Breast epithelium (tissue), 4 donors: ENCODE measurements at regions not wholly inside any gene's neighbourhood (a gene's known extent, or its start where the extent isn't known, plus 50 kb on each side); places are given as distances from the start of the nearest gene placed in this dataset.

Source experiments
- DNase-seq, 2 donors: peaks; one replicate each; pipeline ENCODE4 v3.0.0-alpha.2; 2019; ENCODE audit warnings: low spot score in 2 of 2
- H3K27ac ChIP-seq, 2 donors: fragments of 200-600 bp; sonication (generic) in 1 of 2; one replicate each; pipeline ENCODE4 v1.5.1; 2016 to 2019; ENCODE audit warnings: mild to moderate bottlenecking in 1 of 2
- H3K27me3 ChIP-seq, 2 donors: fragments of 200-600 bp; sonication (generic) in 1 of 2; one replicate each; pipeline versions ENCODE4 v1.5.1 to v1.6.0; 2017 to 2019; ENCODE audit warnings: control low read depth in 1 of 2, mild to moderate bottlenecking in 1 of 2
- H3K36me3 ChIP-seq: fragments of 200-600 bp; one replicate; pipeline ENCODE4 v1.5.1; 2019
- H3K4me1 ChIP-seq, 2 donors: fragments of 200-600 bp; sonication (generic); one replicate each; pipeline ENCODE4 v1.5.1; 2016 to 2019; ENCODE audit warnings: control low read depth in 1 of 2
- H3K4me3 ChIP-seq, 3 donors: fragments of 200-600 bp; sonication (generic); 1 replicate in 2 of 3; 2 replicates in 1 of 3; pipeline ENCODE4 v1.5.1; 2016 to 2019; ENCODE audit warnings: mild to moderate bottlenecking in 3 of 3, moderate library complexity in 2 of 3
- H3K9me3 ChIP-seq, 2 donors: fragments of 200-600 bp; sonication (generic) in 1 of 2; one replicate each; pipeline ENCODE4 v1.5.1; 2016 to 2019; ENCODE audit warnings: control low read depth in 1 of 2
- CTCF ChIP-seq, 3 donors: fragments of 450-650 bp; IDR thresholded peaks; one replicate each; pipeline ENCODE4 v1.5.1; 2016 to 2017; ENCODE audit warnings: antibody characterized with exemption in 3 of 3, mild to moderate bottlenecking in 3 of 3, moderate library complexity in 3 of 3
- POLR2A ChIP-seq: fragments of 450-650 bp; IDR thresholded peaks from one replicate; pipeline ENCODE4 v1.6.1; 2016; ENCODE audit warnings: antibody characterized with exemption, mild to moderate bottlenecking, moderate library complexity
- POLR2AphosphoS5 ChIP-seq, 3 donors: sonication (generic); formaldehyde crosslinking; IDR thresholded peaks; one replicate each; pipeline ENCODE4 v1.6.1; 2017; ENCODE audit warnings: antibody characterized with exemption in 3 of 3
- intact Hi-C: fragments of 100-400 bp; cut with DNase I; formaldehyde crosslinking; loops from one replicate; pipeline ENCODE4 v1.15.1; 2023; ENCODE audit warnings: low total_unique reads

DNA sequence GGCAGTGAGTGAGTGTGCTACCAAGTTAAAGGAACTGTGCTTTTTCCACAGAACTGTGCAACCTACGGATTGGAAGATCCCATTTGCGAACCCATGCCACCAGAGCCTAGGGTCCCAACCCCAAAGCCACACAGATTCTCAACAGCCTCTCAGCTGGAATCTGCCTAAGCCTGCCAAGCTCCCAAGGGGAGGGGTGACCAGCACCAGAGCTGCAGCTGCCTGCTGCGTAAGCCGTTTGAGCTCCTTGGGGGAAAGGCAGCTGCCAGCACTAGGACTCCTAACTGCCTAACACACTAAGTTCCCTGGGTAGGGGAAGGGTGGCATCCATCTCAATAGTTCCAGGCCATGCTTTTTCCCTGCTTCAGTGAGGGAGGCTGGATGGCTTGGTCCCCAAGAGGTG lies 738.1 kb upstream of the PRKX start:
- no peaks in the 10 kb centered on the region for H3K27me3 ChIP-seq

GRCh38 chrX:4450177-4450576 lies 736.7 kb upstream of the PRKX start:
- H3K9me3 ChIP-seq, result peaks cover 0 to 2% of the 10 kb centered on the region in 2 donors
- no peaks in the 10 kb centered on the region for H3K4me1 ChIP-seq
- no peak overlapping the region for H3K27ac ChIP-seq
- intact Hi-C loops, result no loop called here
- TF ChIP-seq POLR2AphosphoS5 (IDR thresholded peaks at IDR 0.05) (no peak), CTCF (IDR thresholded peaks at IDR 0.05) (no peak), POLR2A (no peak)
- no peak overlapping the region for H3K4me3 ChIP-seq
- H3K27me3 ChIP-seq, result no peaks in the 10 kb centered on the region
- DNase-seq, result no peak
- H3K36me3 ChIP-seq, result no peaks in the 10 kb centered on the region

More for the DNA sequence above, 738.1 kb upstream of the PRKX start:
- Histone ChIP-seq H3K4me3 (no peak overlapping the region), H3K9me3 (peaks cover 0 to 6% of the 10 kb centered on the region in 2 donors), H3K4me1 (no peaks in the 10 kb centered on the region), H3K36me3 (no peaks in the 10 kb centered on the region), H3K27ac (no peak overlapping the region)
- no peak for TF ChIP-seq CTCF (IDR thresholded peaks at IDR 0.05)
- TF ChIP-seq POLR2AphosphoS5 (IDR thresholded peaks at IDR 0.05), result no peak
- no peak for TF ChIP-seq POLR2A
- no peak for DNase-seq
- intact Hi-C loops, result no loop called here

DNA sequence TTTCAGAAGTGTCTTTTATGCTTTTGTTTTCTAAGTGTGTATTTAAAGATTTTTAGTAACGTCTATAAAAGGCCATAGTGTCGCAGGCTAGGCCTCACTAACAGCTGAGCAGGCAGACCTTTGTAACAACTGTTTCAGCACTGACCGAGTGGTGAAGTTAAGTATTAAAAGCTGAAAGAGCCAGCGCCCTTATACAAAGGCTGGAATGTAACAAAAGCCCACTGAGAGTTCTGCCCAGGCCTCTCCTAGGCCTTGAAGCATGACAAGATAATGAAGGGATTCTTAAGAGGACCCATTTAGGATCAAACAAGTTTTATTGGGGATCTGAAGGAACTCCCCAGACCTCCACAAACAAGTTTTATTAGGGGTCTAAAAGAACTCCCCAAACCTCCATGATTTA lies 722.5 kb upstream of the PRKX start:
- Histone ChIP-seq H3K4me3 (no peak overlapping the region), H3K9me3 (no peaks in the 10 kb centered on the region), H3K27me3 (no peaks in the 10 kb centered on the region), H3K4me1 (no peaks in the 10 kb centered on the region), H3K36me3 (no peaks in the 10 kb centered on the region), H3K27ac (no peak overlapping the region)
- TF ChIP-seq CTCF (IDR thresholded peaks at IDR 0.05), result no peak
- no peak for TF ChIP-seq POLR2AphosphoS5 (IDR thresholded peaks at IDR 0.05)
- no peak for TF ChIP-seq POLR2A
- DNase-seq, result no peak
- intact Hi-C loops, result no loop called here

DNA sequence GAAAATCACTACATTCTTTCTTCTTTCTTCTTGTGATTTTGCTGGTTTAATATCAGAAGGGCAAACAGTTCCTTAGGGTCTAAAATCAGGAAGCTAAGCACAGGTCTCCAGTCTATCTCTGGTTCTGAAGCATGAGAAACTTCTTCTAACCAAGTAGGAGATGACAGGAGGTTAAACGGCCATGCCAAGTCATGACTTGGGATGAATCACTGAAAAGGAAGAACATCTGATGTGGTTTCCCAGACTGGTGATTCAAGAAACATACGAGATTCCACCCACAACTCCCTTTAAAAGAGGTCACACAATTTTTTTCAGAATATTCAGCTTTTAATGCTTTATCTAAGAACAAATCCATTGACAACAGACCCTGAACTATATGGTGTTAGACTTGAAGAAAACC lies 684.0 kb upstream of the PRKX start:
- no peaks in the 10 kb centered on the region for H3K36me3 ChIP-seq
- no peaks in the 10 kb centered on the region for H3K9me3 ChIP-seq
- no peaks in the 10 kb centered on the region for H3K4me1 ChIP-seq
- H3K27me3 ChIP-seq, result no peaks in the 10 kb centered on the region
- DNase-seq, result no peak
- intact Hi-C loops, result no loop called here
- no peak overlapping the region for H3K27ac ChIP-seq
- H3K4me3 ChIP-seq, result no peak overlapping the region
- no peak for TF ChIP-seq POLR2AphosphoS5 (IDR thresholded peaks at IDR 0.05)
- no peak for TF ChIP-seq POLR2A
- TF ChIP-seq CTCF (IDR thresholded peaks at IDR 0.05), result no peak

DNA sequence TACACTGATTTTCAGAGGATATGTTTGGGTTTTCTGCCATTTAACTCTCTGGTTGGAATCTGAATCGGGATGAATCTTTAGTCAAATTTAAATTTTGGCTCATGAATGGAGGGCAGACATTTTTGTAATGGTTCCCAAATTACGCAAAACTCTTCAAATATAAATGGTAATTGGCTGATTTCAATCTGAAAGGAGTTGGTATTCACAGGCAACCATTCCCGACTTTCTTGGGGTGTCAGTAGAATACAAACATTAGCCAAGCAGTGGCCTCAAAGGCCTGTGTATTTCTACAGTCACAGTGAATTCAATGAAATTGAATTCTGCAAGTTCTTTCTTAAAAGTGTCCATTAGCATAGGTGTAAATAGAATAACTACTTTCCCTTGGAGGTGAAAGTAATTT lies 668.8 kb upstream of the PRKX start:
- Histone ChIP-seq H3K27me3 (no peaks in the 10 kb centered on the region), H3K4me1 (no peaks in the 10 kb centered on the region), H3K27ac (no peak overlapping the region), H3K4me3 (no peak overlapping the region), H3K9me3 (peaks cover 6% of the 10 kb centered on the region in 2 donors), H3K36me3 (no peaks in the 10 kb centered on the region)
- DNase-seq, result no peak
- intact Hi-C loops, result no loop called here
- TF ChIP-seq POLR2A (no peak), CTCF (IDR thresholded peaks at IDR 0.05) (no peak), POLR2AphosphoS5 (IDR thresholded peaks at IDR 0.05) (no peak)
